Esophagus muscularis mucosa (tissue), 4 donors: ENCODE measurements at regions not wholly inside any gene's neighbourhood (a gene's known extent, or its start where the extent isn't known, plus 50 kb on each side); places are given as distances from the start of the nearest gene placed in this dataset.
"Not testable (repeated sequence)": the region's sequence is repeated elsewhere in the genome, so short reads cannot be mapped to it uniquely, and the experiment has no call there.

Experiments
- CTCF ChIP-seq, 3 experiments: fragments of 200-600 bp in 2 of 3; fragments of 450-650 bp in 1 of 3; sonication (generic) in 2 of 3; IDR thresholded peaks; one replicate each; pipeline ENCODE4 v1.5.1; 2017 to 2019; ENCODE audit warnings: antibody characterized with exemption in 3 of 3, mild to moderate bottlenecking in 2 of 3, moderate library complexity in 1 of 3
- EP300 ChIP-seq: sonication (generic); formaldehyde crosslinking; IDR thresholded peaks from one replicate; pipeline ENCODE4 v1.6.1; 2017; ENCODE audit warnings: antibody characterized with exemption
- POLR2A ChIP-seq: fragments of 450-650 bp; IDR thresholded peaks from one replicate; pipeline ENCODE4 v1.6.1; 2017; ENCODE audit warnings: antibody characterized with exemption, moderate library complexity, mild to moderate bottlenecking, low read depth

- TF ChIP-seq CTCF (IDR thresholded peaks at IDR 0.05); POLR2A; EP300: not testable (repeated sequence)
Measured at GRCh38 chr2:90289291-90289980, 1598.0 kb downstream of the RPIA start.
